ENCODE measurements at regions not wholly inside any gene's neighbourhood (a gene's known extent, or its start where the extent isn't known, plus 50 kb on each side); places are given as distances from the start of the nearest gene placed in this dataset.
"Not testable (repeated sequence)": the region's sequence is repeated elsewhere in the genome, so short reads cannot be mapped to it uniquely, and the experiment has no call there.

- TF ChIP-seq CTCF (IDR thresholded peaks at IDR 0.05; ENCODE audit: poor library complexity); EZH2 (IDR thresholded peaks at IDR 0.05; ENCODE audit: borderline replicate concordance); EZH2phosphoT487 (IDR thresholded peaks at IDR 0.05; ENCODE audit: low read depth, severe bottlenecking, unreplicated experiment): not testable (repeated sequence)
These were observed 432.1 kb downstream of the ZNF536 start for GRCh38 chr19:30804333-30804732.

All from hepatocyte (in vitro differentiated cells).